ENCODE measurements at regions not wholly inside any gene's neighbourhood (a gene's known extent, or its start where the extent isn't known, plus 50 kb on each side); places are given as distances from the start of the nearest gene placed in this dataset.

- Histone ChIP-seq H3K4me1 (ENCODE audit: low read depth, poor library complexity, severe bottlenecking) (no peaks in the 10 kb centered on the region), H3K27ac (no peak overlapping the region), H2AFZ (ENCODE audit: low read depth) (no peak overlapping the region), H3K36me3 (ENCODE audit: insufficient read depth) (no peaks in the 10 kb centered on the region), H4K20me1 (ENCODE audit: insufficient read depth) (no peaks in the 10 kb centered on the region), H3K9ac (no peak overlapping the region), H3K79me2 (ENCODE audit: insufficient read depth, low read depth) (no peaks in the 10 kb centered on the region), H3K27me3 (ENCODE audit: insufficient read depth, low read depth) (no peaks in the 10 kb centered on the region), H3K4me2 (no peak overlapping the region), H3K4me3 (IDR thresholded peaks at IDR 0.05; ENCODE audit: insufficient read depth, low read depth, low read length) (no peak overlapping the region)
- TF ChIP-seq, protein P1, sequence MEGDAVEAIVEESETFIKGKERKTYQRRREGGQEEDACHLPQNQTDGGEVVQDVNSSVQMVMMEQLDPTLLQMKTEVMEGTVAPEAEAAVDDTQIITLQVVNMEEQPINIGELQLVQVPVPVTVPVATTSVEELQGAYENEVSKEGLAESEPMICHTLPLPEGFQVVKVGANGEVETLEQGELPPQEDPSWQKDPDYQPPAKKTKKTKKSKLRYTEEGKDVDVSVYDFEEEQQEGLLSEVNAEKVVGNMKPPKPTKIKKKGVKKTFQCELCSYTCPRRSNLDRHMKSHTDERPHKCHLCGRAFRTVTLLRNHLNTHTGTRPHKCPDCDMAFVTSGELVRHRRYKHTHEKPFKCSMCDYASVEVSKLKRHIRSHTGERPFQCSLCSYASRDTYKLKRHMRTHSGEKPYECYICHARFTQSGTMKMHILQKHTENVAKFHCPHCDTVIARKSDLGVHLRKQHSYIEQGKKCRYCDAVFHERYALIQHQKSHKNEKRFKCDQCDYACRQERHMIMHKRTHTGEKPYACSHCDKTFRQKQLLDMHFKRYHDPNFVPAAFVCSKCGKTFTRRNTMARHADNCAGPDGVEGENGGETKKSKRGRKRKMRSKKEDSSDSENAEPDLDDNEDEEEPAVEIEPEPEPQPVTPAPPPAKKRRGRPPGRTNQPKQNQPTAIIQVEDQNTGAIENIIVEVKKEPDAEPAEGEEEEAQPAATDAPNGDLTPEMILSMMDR (conservative IDR thresholded peaks at IDR 0.05; ENCODE audit: low read depth, low read length): no peak
These were observed 319.9 kb upstream of the DACH1 start for GRCh38 chr13:72186730-72187422.

GRCh38 chr13:72185776-72186175 is 318.8 kb upstream of the DACH1 start:
- Histone ChIP-seq H3K4me3 (IDR thresholded peaks at IDR 0.05; ENCODE audit: insufficient read depth, low read depth, low read length) (no peak overlapping the region), H3K27ac (no peak overlapping the region), H3K27me3 (ENCODE audit: insufficient read depth, low read depth) (no peaks in the 10 kb centered on the region), H3K36me3 (ENCODE audit: insufficient read depth) (no peaks in the 10 kb centered on the region), H4K20me1 (ENCODE audit: insufficient read depth) (no peaks in the 10 kb centered on the region), H2AFZ (ENCODE audit: low read depth) (no peak overlapping the region), H3K79me2 (ENCODE audit: insufficient read depth, low read depth) (no peaks in the 10 kb centered on the region), H3K9ac (no peak overlapping the region), H3K4me1 (ENCODE audit: low read depth, poor library complexity, severe bottlenecking) (no peaks in the 10 kb centered on the region), H3K4me2 (no peak overlapping the region)
- TF ChIP-seq, protein P1 (conservative IDR thresholded peaks at IDR 0.05; ENCODE audit: low read depth, low read length): no peak

DNA sequence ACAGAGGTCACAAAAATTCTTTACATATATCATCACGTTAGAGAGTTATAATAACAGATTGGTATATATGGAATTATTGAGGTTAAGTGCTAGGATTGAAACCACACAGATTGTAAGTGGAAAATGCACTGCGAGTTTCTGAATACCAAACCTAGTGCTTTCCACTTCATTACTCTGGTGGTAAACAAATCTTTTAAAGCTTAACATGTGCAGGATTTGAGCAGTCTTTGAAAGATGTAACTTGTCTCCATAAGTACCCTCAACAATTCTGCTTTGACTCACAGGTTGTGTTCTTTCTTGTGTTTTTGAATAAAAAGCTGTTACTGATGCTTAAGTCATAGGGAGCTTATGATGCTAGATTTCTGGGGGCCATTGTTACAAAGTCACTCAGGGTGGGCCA is 314.7 kb upstream of the DACH1 start:
- no peaks in the 10 kb centered on the region for H3K79me2 ChIP-seq (ENCODE audit: insufficient read depth, low read depth)
- no peaks in the 10 kb centered on the region for H4K20me1 ChIP-seq (ENCODE audit: insufficient read depth)
- TF ChIP-seq, protein P1 (conservative IDR thresholded peaks at IDR 0.05; ENCODE audit: low read depth, low read length): no peak
- H3K27me3 ChIP-seq (ENCODE audit: insufficient read depth, low read depth): no peaks in the 10 kb centered on the region
- no peak overlapping the region for H3K27ac ChIP-seq
- H3K4me3 ChIP-seq (IDR thresholded peaks at IDR 0.05; ENCODE audit: insufficient read depth, low read depth, low read length): no peak overlapping the region
- H3K4me1 ChIP-seq (ENCODE audit: low read depth, poor library complexity, severe bottlenecking): no peaks in the 10 kb centered on the region
- no peak overlapping the region for H2AFZ ChIP-seq (ENCODE audit: low read depth)
- H3K4me2 ChIP-seq: no peak overlapping the region
- no peak overlapping the region for H3K9ac ChIP-seq
- no peaks in the 10 kb centered on the region for H3K36me3 ChIP-seq (ENCODE audit: insufficient read depth)

DNA sequence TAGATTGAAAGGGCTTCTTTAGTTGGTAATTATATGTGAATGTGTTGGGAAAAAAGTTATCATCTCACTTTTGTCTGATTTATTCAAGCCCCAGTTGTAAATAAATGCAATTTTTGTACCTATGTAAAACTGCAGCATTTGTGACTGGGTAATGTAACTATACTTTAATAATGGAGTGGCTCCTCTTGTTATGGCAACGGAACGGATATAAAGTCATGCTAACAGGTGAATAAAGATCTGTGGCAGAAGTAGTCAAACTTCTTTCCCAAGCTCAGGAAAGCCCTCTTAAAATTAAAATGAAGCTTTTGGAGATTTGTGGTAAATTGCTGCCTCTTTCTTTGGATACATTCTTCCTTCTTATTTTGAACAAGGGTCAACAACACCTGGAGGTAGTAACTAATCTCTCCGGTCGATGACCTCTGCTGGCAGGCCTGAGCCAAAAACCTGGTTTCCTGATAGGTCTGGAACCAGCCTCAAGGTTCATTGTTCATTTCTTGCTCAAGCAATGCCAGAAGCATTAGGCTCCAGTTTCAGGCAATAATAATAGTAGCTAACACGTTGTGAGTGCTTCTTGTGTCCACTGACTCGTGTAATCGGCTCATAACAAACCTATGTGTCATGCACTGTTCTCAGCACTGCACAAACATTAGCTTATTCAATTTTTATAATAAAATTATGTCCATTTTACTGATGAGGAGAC is 313.4 kb upstream of the DACH1 start:
- H3K27me3 ChIP-seq (ENCODE audit: insufficient read depth, low read depth): no peaks in the 10 kb centered on the region
- TF ChIP-seq, protein P1 (conservative IDR thresholded peaks at IDR 0.05; ENCODE audit: low read depth, low read length): no peak
- no peak overlapping the region for H3K4me2 ChIP-seq
- no peak overlapping the region for H3K27ac ChIP-seq
- no peak overlapping the region for H2AFZ ChIP-seq (ENCODE audit: low read depth)
- H3K36me3 ChIP-seq (ENCODE audit: insufficient read depth): no peaks in the 10 kb centered on the region
- no peaks in the 10 kb centered on the region for H3K79me2 ChIP-seq (ENCODE audit: insufficient read depth, low read depth)
- no peaks in the 10 kb centered on the region for H3K4me1 ChIP-seq (ENCODE audit: low read depth, poor library complexity, severe bottlenecking)
- no peaks in the 10 kb centered on the region for H4K20me1 ChIP-seq (ENCODE audit: insufficient read depth)
- H3K9ac ChIP-seq: no peak overlapping the region
- H3K4me3 ChIP-seq (IDR thresholded peaks at IDR 0.05; ENCODE audit: insufficient read depth, low read depth, low read length): no peak overlapping the region
